GM23248 (cell line): ENCODE measurements at regions not wholly inside any gene's neighbourhood (a gene's known extent, or its start where the extent isn't known, plus 50 kb on each side); places are given as distances from the start of the nearest gene placed in this dataset.

ENCODE experiments used
- EZH2 ChIP-seq: fragments of 200-600 bp; sonication (generic); IDR thresholded peaks from 2 replicates; pipeline ENCODE4 v1.6.1; 2018; ENCODE audit warnings: antibody characterized with exemption, mild to moderate bottlenecking; ENCODE audit not compliant: insufficient read depth, poor library complexity, severe bottlenecking
- EZH2phosphoT487 ChIP-seq: fragments of 200-600 bp; sonication (generic); IDR thresholded peaks from 2 replicates; pipeline ENCODE4 v1.6.1; 2018; ENCODE audit warnings: antibody characterized with exemption, moderate library complexity, mild to moderate bottlenecking, low read depth; ENCODE audit not compliant: insufficient read depth

- TF ChIP-seq EZH2phosphoT487 = no peak
- no peak for TF ChIP-seq EZH2
Observed at GRCh38 chr6:37105148-37106050, 64.6 kb upstream of the PIM1 start.
